ENCODE measurements at regions not wholly inside any gene's neighbourhood (a gene's known extent, or its start where the extent isn't known, plus 50 kb on each side); places are given as distances from the start of the nearest gene placed in this dataset.
A peak's percentile ranks its signal among the peaks of the same experiment; 100 is the strongest.

DNA sequence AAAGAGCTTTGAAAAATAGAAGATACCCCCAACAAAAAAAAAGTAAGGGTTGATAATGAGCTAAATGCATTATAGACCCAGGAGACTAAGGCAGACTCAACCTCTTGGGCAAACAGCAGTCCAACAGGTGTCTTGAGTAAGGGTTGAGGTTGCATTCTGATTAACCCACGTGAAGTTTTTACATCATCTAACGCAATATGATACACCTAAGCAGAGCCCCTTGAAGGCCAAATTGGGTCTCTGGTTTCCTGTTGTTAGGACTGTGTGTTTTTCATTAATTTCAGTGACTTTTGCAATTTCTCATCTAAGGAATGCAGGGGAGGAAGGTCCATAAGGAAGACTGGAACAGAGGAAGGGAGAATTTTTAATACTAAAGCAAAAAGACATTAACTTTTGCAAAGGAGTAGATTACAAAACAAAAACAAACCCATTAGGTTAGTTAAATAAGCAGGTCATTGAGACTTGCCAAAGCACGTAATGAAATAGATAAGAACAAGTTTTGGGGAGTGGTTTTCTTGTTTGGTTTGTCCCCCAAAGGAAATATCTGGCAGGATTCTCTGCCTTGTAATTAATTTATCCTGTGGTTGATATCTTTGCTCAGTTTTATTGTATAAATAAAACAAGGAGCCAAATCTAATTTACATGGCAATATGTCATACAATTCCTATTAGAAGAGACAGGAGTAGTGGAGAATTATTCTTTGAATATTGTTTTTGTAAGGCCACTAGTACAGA lies 244.3 kb downstream of the ETAA1 start:
- BruUV-seq (replicated peaks) = no TSS peak
- TF ChIP-seq, protein P1, sequence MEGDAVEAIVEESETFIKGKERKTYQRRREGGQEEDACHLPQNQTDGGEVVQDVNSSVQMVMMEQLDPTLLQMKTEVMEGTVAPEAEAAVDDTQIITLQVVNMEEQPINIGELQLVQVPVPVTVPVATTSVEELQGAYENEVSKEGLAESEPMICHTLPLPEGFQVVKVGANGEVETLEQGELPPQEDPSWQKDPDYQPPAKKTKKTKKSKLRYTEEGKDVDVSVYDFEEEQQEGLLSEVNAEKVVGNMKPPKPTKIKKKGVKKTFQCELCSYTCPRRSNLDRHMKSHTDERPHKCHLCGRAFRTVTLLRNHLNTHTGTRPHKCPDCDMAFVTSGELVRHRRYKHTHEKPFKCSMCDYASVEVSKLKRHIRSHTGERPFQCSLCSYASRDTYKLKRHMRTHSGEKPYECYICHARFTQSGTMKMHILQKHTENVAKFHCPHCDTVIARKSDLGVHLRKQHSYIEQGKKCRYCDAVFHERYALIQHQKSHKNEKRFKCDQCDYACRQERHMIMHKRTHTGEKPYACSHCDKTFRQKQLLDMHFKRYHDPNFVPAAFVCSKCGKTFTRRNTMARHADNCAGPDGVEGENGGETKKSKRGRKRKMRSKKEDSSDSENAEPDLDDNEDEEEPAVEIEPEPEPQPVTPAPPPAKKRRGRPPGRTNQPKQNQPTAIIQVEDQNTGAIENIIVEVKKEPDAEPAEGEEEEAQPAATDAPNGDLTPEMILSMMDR (conservative IDR thresholded peaks at IDR 0.05; ENCODE audit: low read depth, low read length) = no peak
- TF ChIP-seq EZH2 (IDR thresholded peaks at IDR 0.05; ENCODE audit: borderline replicate concordance, low read depth, low read length, poor library complexity, severe bottlenecking) = no peak
- Histone ChIP-seq H3K9me3 (ENCODE audit: low read depth, low read length, poor library complexity, severe bottlenecking) (no peaks in the 10 kb centered on the region), H3K27me3 (replicated peaks; ENCODE audit: insufficient read depth, low read depth, low read length, poor library complexity) (no peaks in the 10 kb centered on the region), H3K36me3 (ENCODE audit: insufficient read depth, low read length, poor library complexity, severe bottlenecking) (no peaks in the 10 kb centered on the region), H3K4me1 (ENCODE audit: insufficient read depth, low read length, poor library complexity, severe bottlenecking) (no peaks in the 10 kb centered on the region), H3K4me3 (ENCODE audit: low read depth, low read length, poor library complexity, severe bottlenecking) (no peak overlapping the region), H3K27ac (ENCODE audit: low read depth, low read length, poor library complexity, severe bottlenecking) (no peak overlapping the region)
- POLR2A ChIA-PET (ENCODE audit: low non-redundant PET) = no interaction called here
- no peak for DNase-seq (ENCODE audit: low spot score)
- intact Hi-C loops (cut with micrococcal nuclease; ENCODE audit: unreplicated experiment) = no loop called here
- CTCF ChIA-PET = no interaction called here

DNA sequence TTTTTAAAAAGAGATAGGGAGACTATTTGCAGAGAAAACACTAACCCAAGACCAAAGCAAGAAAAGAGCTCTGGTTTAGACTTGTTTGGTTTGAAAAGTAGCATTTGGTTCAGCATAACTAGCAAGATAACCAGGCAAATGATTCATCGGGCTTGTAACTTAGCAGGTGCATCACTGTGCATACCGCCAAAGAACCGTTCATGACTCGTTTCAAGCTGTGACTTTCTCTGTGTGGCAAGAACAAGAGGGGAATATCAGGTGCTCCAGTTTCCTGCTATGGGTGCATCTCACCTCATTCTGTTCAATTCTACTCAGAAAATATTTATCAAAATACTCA lies 244.9 kb downstream of the ETAA1 start:
- TF ChIP-seq EZH2 (IDR thresholded peaks at IDR 0.05; ENCODE audit: borderline replicate concordance, low read depth, low read length, poor library complexity, severe bottlenecking) = no peak
- TF ChIP-seq, protein P1 (conservative IDR thresholded peaks at IDR 0.05; ENCODE audit: low read depth, low read length) = no peak
- POLR2A ChIA-PET (ENCODE audit: low non-redundant PET) = interaction anchor here (0.6 kb wide), 1 partner anchor 183 kb away, joined by 15 read pairs; no protein-coding TSS in a partner anchor
- CTCF ChIA-PET = no interaction called here
- peak; percentile 9 for DNase-seq (ENCODE audit: low spot score)
- intact Hi-C loops (cut with micrococcal nuclease; ENCODE audit: unreplicated experiment) = no loop called here
- H3K9me3 ChIP-seq (ENCODE audit: low read depth, low read length, poor library complexity, severe bottlenecking) = no peaks in the 10 kb centered on the region
- H3K36me3 ChIP-seq (ENCODE audit: insufficient read depth, low read length, poor library complexity, severe bottlenecking) = no peaks in the 10 kb centered on the region
- no peak overlapping the region for H3K27ac ChIP-seq (ENCODE audit: low read depth, low read length, poor library complexity, severe bottlenecking)
- no TSS peak for BruUV-seq (replicated peaks)
- no peak overlapping the region for H3K4me3 ChIP-seq (ENCODE audit: low read depth, low read length, poor library complexity, severe bottlenecking)
- no peaks in the 10 kb centered on the region for H3K27me3 ChIP-seq (replicated peaks; ENCODE audit: insufficient read depth, low read depth, low read length, poor library complexity)
- H3K4me1 ChIP-seq (ENCODE audit: insufficient read depth, low read length, poor library complexity, severe bottlenecking) = no peaks in the 10 kb centered on the region

DNA sequence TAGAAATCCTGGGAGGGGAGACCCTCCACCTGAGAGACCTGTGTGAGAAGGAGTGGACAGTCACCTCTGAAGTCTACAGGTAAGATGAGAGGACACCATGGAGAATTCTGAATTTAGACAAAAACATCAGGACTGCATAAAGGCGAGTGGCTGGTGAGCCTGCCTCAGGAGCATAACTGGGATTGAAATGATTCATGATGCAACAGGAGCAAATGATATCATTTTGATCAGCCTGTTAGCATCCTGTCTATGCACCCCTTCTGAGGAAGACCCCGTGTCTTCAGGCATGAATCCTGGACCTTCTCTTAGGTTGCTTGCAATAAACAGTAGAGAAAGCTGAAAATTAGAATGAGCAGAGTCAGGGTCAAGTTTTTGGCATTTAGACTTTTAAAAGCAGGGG lies 245.8 kb downstream of the ETAA1 start:
- intact Hi-C loops (cut with micrococcal nuclease; ENCODE audit: unreplicated experiment) = no loop called here
- Histone ChIP-seq H3K27ac (ENCODE audit: low read depth, low read length, poor library complexity, severe bottlenecking) (no peak overlapping the region), H3K36me3 (ENCODE audit: insufficient read depth, low read length, poor library complexity, severe bottlenecking) (no peaks in the 10 kb centered on the region), H3K4me1 (ENCODE audit: insufficient read depth, low read length, poor library complexity, severe bottlenecking) (no peaks in the 10 kb centered on the region), H3K9me3 (ENCODE audit: low read depth, low read length, poor library complexity, severe bottlenecking) (no peaks in the 10 kb centered on the region), H3K4me3 (ENCODE audit: low read depth, low read length, poor library complexity, severe bottlenecking) (no peak overlapping the region), H3K27me3 (replicated peaks; ENCODE audit: insufficient read depth, low read depth, low read length, poor library complexity) (no peaks in the 10 kb centered on the region)
- TF ChIP-seq EZH2 (IDR thresholded peaks at IDR 0.05; ENCODE audit: borderline replicate concordance, low read depth, low read length, poor library complexity, severe bottlenecking) = no peak
- TF ChIP-seq, protein P1 (conservative IDR thresholded peaks at IDR 0.05; ENCODE audit: low read depth, low read length) = no peak
- BruUV-seq (replicated peaks) = no TSS peak
- ChIA-PET POLR2A (ENCODE audit: low non-redundant PET) (no interaction called here), CTCF (no interaction called here)
- no peak for DNase-seq (ENCODE audit: low spot score)
